ENCODE measurements at regions not wholly inside any gene's neighbourhood (a gene's known extent, or its start where the extent isn't known, plus 50 kb on each side); places are given as distances from the start of the nearest gene placed in this dataset.

DNA sequence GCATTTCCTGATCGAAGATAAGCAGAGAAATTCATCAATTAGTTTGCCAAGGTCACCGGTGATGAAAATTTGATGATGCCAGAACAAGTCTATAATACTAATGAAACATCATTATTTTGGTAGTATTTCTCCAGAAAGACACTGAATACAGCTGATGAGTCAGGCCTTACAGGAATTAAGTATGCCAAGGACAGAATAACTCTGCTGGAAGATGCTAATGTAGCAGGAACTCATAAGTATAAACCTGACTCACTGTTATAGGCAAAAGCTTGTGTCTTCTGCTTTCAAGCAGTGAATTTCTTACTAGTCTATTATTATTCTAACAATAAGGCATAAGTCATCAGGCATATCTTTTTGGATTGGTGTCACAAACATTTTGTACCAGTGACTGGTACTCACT, 1825.1 kb upstream of the IGFBP7 start:
- intact Hi-C loops (cut with DNase I), result no loop called here
- DNase-seq, result no peak

DNA sequence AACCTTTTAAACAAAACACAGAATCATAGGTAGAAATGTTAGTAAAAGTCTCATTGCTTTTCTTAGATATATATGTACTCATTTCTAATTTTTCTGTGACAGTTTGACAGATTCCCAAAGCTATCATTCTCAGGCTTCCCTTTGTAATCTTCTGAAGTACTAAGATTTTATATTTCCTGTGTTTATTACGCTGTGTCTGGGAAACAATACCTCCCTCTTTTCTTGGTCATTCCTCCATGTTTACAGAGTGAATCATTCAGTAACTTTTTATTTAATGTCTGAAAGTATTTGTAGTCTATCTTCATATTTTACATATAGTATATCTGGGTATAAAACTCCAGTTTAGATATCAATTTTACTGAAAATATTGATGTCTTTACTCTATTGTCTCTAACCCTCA, 1826.3 kb upstream of the IGFBP7 start:
- no peak for DNase-seq
- intact Hi-C loops (cut with DNase I), result no loop called here

DNA sequence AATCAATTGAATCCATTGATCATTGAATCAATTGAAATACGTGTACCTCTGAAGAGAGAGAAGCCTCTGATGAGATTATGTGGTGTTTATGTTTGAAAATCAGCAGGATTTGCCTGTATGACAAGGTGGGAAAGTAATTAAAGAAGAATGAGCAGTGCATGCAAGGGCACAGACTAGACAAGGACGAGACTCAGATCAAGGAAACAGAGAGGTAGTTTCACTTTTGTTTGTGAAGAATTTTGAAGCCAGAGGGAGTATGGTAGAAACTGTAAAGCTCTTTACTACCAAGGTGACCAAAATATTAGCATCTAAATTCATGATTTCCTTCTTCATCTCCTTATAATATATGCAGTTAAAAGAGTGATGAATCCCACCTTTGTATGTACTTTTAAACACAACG, 1830.0 kb upstream of the IGFBP7 start:
- DNase-seq, result no peak
- intact Hi-C loops (cut with DNase I), result no loop called here

DNA sequence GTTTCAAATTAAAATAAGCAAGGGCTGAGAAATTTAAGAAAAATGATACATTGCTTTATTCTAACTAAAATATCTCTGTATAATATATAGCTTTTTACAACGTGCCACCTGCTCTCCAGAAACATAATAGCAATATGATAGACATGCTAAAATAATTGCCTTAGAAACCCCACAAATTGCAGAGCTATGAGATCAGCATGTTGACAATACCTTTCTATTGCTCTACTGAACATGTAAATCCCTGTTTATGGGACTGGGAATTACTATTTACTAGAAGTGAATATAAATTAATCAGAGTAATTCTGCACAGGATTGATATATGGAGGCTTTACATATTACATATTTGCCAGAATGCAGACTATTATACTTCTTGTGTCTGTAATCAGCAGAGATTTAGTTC, 1831.1 kb upstream of the IGFBP7 start:
- intact Hi-C loops (cut with DNase I), result no loop called here
- no peak for DNase-seq

GRCh38 chr4:58953575-58953974, 1843.4 kb upstream of the IGFBP7 start:
- DNase-seq, result no peak
- intact Hi-C loops (cut with DNase I), result no loop called here

- DNase-seq, result no peak
- intact Hi-C loops (cut with DNase I), result no loop called here
Measured at GRCh38 chr4:58957711-58958110, 1847.5 kb upstream of the IGFBP7 start.

GRCh38 chr4:58961283-58961682, 1851.1 kb upstream of the IGFBP7 start:
- intact Hi-C loops (cut with DNase I), result no loop called here

GRCh38 chr4:58961925-58962324, 1851.7 kb upstream of the IGFBP7 start:
- intact Hi-C loops (cut with DNase I), result no loop called here

More at GRCh38 chr4:58961283-58961682, 1851.1 kb upstream of the IGFBP7 start:
- DNase-seq, result no peak

GRCh38 chr4:58962424-58962823, 1852.2 kb upstream of the IGFBP7 start:
- intact Hi-C loops (cut with DNase I), result no loop called here

More at GRCh38 chr4:58961925-58962324, 1851.7 kb upstream of the IGFBP7 start:
- DNase-seq, result no peak

DNA sequence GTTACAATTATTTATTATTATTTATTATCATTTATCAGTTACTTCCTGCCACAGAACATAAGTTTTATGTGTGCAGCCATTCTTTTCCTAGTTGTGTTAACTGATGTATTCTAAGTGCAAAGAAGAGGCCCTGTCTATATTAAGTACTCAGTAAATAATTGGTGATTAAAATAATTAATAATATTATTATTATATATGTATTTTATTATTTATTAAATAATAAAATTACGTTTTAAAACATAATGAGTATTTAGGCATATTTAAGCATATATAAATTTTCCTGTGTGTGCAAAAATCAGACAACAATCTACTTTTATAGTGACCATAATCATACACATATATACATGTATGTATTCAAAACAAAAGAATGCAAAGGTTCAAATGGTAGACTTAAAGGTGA, 1871.6 kb upstream of the IGFBP7 start:
- DNase-seq, result no peak
- intact Hi-C loops (cut with DNase I), result no loop called here

More at GRCh38 chr4:58962424-58962823, 1852.2 kb upstream of the IGFBP7 start:
- no peak for DNase-seq

- DNase-seq, result no peak
- intact Hi-C loops (cut with DNase I), result no loop called here
Measured at GRCh38 chr4:58983887-58984286, 1873.7 kb upstream of the IGFBP7 start.

DNA sequence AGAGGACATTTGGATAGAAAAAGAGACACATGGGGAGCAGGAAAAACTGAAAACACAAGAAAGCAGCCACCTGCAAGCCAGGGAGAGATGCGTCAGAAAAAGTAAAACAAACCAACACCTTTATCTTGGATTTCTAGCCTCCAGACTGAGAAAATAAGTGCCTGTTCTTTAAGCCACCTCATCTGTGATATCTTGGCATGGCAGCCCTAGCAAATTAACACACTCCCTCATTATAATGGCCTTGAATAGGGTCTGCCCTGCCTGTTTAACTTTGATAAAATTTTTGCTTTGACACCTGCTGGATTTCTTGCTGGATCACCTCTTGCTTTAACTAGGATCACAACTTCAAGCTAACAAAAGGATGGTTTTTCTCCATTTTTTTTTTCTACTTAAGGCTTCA, 1892.0 kb upstream of the IGFBP7 start:
- intact Hi-C loops (cut with DNase I), result no loop called here
- no peak for DNase-seq

GRCh38 chr4:59024257-59024656, 1914.1 kb upstream of the IGFBP7 start:
- intact Hi-C loops (cut with DNase I), result no loop called here
- no peak for DNase-seq

GRCh38 chr4:59037812-59038211, 1927.6 kb upstream of the IGFBP7 start:
- intact Hi-C loops (cut with DNase I), result no loop called here
- no peak for DNase-seq

DNA sequence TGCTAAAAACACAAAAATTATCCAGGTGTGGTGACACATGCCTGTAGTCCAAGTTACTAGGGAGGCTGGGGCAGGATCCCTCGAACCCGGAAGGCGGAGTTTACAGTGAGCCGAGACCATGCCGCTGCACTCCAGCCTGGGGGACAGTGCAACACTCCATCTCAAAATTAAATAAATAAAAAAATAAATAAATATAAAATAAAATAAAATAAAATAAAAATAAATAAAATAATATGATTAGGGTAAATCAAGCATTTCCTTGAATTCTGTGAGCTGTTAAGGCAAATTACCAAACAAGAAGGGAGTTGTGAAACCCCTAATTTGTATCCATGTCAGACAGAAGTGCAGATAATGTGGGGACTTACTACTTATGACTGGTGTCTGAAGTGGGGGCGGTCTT, 1928.9 kb upstream of the IGFBP7 start:
- DNase-seq, result no peak
- intact Hi-C loops (cut with DNase I), result no loop called here

GRCh38 chr4:59044286-59044900, 1934.2 kb upstream of the IGFBP7 start:
- intact Hi-C loops (cut with DNase I), result no loop called here
- peak in 1 of 10 donors; percentile 72 for DNase-seq

- intact Hi-C loops (cut with DNase I), result no loop called here
- DNase-seq, result no peak
Measured at GRCh38 chr4:59054086-59054485, 1943.9 kb upstream of the IGFBP7 start.

DNA sequence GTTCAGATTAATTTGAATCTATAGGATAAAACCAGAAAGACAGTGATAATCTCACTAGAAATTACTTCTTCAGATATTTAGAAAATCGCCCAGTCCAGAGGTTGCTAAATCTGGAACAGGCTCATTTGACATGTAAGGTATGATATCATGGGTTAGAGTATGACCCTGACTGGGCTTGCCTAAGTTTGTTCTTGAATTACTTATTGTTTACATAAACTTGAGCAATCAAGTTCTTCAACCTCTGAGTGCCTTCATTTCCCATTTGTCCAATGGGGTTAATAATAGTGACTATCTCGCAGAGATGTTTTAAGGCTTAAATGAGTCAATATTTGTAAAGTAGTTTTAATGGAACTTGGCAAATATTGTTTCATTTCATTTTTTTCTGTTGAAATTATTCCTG, 1947.6 kb upstream of the IGFBP7 start:
- intact Hi-C loops (cut with DNase I), result no loop called here
- no peak for DNase-seq

DNA sequence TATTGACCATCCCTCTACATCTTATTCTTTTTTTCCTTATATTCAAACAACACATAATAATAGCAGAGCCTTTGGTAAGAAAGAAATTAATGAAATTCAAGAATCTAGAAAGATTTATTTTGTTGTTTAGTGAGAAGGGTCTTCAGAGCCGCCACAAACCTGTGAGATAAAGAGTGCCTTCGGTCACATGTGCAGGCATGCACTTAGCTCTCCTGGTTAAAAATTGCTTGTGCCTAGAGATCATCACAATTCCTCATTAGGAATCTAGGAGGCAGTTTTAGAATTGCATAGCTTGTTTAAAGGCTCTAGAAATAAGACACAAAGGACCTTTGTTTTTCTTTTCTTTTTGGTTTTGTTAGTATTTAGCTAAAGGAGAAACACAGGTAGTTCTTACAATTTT, 1948.4 kb upstream of the IGFBP7 start:
- DNase-seq, result no peak
- intact Hi-C loops (cut with DNase I), result no loop called here

DNA sequence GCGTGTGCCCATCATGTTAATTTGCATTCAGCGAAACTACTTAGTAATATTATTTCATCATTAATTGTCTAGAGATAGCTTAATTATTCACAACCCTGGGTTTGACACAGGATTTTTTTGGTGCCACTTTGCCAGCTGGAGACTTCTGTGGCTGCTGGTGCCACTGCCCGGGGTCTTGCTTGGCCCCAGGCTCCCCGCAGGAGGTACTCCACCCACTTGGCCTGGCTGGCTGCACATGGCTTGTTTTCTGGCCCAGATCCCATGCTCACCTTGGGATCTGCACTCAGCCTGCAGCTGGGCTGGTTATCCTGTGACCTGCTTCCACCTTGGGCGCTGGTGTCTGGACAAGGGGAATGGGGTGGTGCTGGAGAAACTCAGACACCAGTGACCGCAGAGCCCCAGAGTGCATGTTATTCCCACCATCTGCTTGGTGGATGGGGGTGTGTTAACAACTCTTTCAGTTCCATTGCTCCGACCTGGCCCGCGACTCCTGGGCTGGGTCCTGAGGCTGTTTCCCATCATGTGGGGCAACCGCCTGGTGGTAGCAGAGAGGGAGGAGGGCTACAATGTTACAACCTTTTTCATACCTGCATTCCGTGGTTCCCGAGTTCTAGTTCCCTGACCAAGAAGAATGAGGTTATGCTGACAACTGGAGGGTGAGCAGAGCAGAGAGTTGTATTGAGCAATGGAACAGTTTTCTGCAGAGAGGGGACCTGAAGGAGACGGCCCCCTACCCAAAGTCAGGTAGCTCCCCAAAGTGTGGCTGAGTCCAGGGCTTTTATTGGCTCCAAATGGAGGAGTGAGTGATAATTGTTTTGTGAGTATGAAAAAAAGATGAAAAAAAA, 1950.0 kb upstream of the IGFBP7 start:
- intact Hi-C loops (cut with DNase I), result no loop called here
- peak in 1 of 10 donors; percentile 64 for DNase-seq

- intact Hi-C loops (cut with DNase I), result no loop called here
- no peak for DNase-seq
Measured at GRCh38 chr4:59060895-59061294, 1950.7 kb upstream of the IGFBP7 start.
